ENCODE measurements at regions not wholly inside any gene's neighbourhood (a gene's known extent, or its start where the extent isn't known, plus 50 kb on each side); places are given as distances from the start of the nearest gene placed in this dataset.

- no peak for TF ChIP-seq POLR2A (IDR thresholded peaks at IDR 0.05)
- TF ChIP-seq CTCF (IDR thresholded peaks at IDR 0.05): no peak
- no peak overlapping the region for H3K4me3 ChIP-seq (ENCODE audit: low read depth, poor library complexity, severe bottlenecking)
- WGBS, 2 donors: 80 to 89% methylated on average over 3 of the region's 3 CpGs
- no peak for DNase-seq (ENCODE audit: low spot score in 2 of 2)
- intact Hi-C loops (cut with DNase I; ENCODE audit: low total_unique reads): no loop called here
These were observed 666.2 kb downstream of the KCTD8 start for GRCh38 chr4:43782391-43782790.

GRCh38 chr4:43816116-43816515 is 632.5 kb downstream of the KCTD8 start:
- TF ChIP-seq POLR2A (IDR thresholded peaks at IDR 0.05) (no peak), CTCF (IDR thresholded peaks at IDR 0.05) (no peak)
- intact Hi-C loops (cut with DNase I; ENCODE audit: low total_unique reads): no loop called here
- 13 to 18% methylated on average over 1 of the region's 1 CpG for WGBS, 2 donors
- H3K4me3 ChIP-seq (ENCODE audit: low read depth, poor library complexity, severe bottlenecking): no peak overlapping the region
- DNase-seq (ENCODE audit: low spot score in 2 of 2): no peak

GRCh38 chr4:43822621-43823020 is 626.0 kb downstream of the KCTD8 start:
- WGBS, 2 donors: 67 to 70% methylated on average over 2 of the region's 2 CpGs
- no peak overlapping the region for H3K4me3 ChIP-seq (ENCODE audit: low read depth, poor library complexity, severe bottlenecking)
- no peak for DNase-seq (ENCODE audit: low spot score in 2 of 2)
- intact Hi-C loops (cut with DNase I; ENCODE audit: low total_unique reads): no loop called here
- TF ChIP-seq POLR2A (IDR thresholded peaks at IDR 0.05): no peak
- TF ChIP-seq CTCF (IDR thresholded peaks at IDR 0.05): no peak

GRCh38 chr4:43835869-43836268 is 612.7 kb downstream of the KCTD8 start:
- intact Hi-C loops (cut with DNase I; ENCODE audit: low total_unique reads): no loop called here
- DNase-seq (ENCODE audit: low spot score in 2 of 2): no peak
- H3K4me3 ChIP-seq (ENCODE audit: low read depth, poor library complexity, severe bottlenecking): no peak overlapping the region
- TF ChIP-seq CTCF (IDR thresholded peaks at IDR 0.05): no peak
- TF ChIP-seq POLR2A (IDR thresholded peaks at IDR 0.05): no peak

GRCh38 chr4:43837171-43837570 is 611.4 kb downstream of the KCTD8 start:
- no peak for DNase-seq (ENCODE audit: low spot score in 2 of 2)
- no peak overlapping the region for H3K4me3 ChIP-seq (ENCODE audit: low read depth, poor library complexity, severe bottlenecking)
- intact Hi-C loops (cut with DNase I; ENCODE audit: low total_unique reads): no loop called here
- no peak for TF ChIP-seq CTCF (IDR thresholded peaks at IDR 0.05)
- no peak for TF ChIP-seq POLR2A (IDR thresholded peaks at IDR 0.05)

- intact Hi-C loops (cut with DNase I; ENCODE audit: low total_unique reads): no loop called here
- no peak for DNase-seq (ENCODE audit: low spot score in 2 of 2)
- TF ChIP-seq CTCF (IDR thresholded peaks at IDR 0.05): no peak
- TF ChIP-seq POLR2A (IDR thresholded peaks at IDR 0.05): no peak
- no peak overlapping the region for H3K4me3 ChIP-seq (ENCODE audit: low read depth, poor library complexity, severe bottlenecking)
These were observed 611.0 kb downstream of the KCTD8 start for GRCh38 chr4:43837604-43838003.
